ENCODE measurements at regions not wholly inside any gene's neighbourhood (a gene's known extent, or its start where the extent isn't known, plus 50 kb on each side); places are given as distances from the start of the nearest gene placed in this dataset.

DNA sequence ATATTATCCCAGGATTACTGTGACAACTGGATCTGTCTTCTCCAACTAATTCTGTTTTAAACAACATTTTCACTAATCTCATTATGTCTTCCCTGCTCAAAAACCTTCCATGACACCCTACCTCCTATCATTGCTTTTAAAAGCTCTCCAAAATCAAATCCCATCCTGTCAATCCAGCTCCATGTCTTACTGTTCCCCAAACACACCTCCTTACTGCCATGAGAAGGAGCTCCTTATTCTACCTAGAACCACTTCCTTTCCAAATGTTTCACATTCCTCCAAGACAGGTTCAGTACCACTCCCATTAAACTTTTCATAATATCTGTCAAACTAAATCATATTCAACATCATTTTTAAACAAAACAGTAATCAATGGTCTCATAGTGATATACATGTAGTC, 66.9 kb upstream of the WDR17 start:
- no peak for ATAC-seq
- Histone ChIP-seq H3K9me3 (ENCODE audit: control insufficient read depth in 1 of 2, insufficient read depth in 1 of 2, low read depth in 1 of 2, low read length in 2 of 2) (no peaks in the 10 kb centered on the region), H3K36me3 (ENCODE audit: control insufficient read depth in 1 of 2, insufficient read depth in 2 of 2, low read length in 2 of 2) (no peaks in the 10 kb centered on the region), H3K27me3 (ENCODE audit: insufficient read depth, low read length) (no peaks in the 10 kb centered on the region), H3K4me1 (ENCODE audit: control insufficient read depth in 1 of 2, insufficient read depth in 2 of 2, low read length in 2 of 2) (peaks cover 0 to 13% of the 10 kb centered on the region in 2 experiments; a peak in 2 of 4 replicates), H2AFZ (ENCODE audit: low read depth, low read length, poor library complexity, severe bottlenecking) (peak overlapping the region; percentile 49), H4K20me1 (ENCODE audit: insufficient read depth) (no peaks in the 10 kb centered on the region), H3K27ac (ENCODE audit: low read depth, low read length) (no peak overlapping the region), H3K9ac (ENCODE audit: low read length) (no peak overlapping the region), H3K4me2 (ENCODE audit: low read length) (no peak overlapping the region), H3K9me2 (ENCODE audit: insufficient read depth) (no peaks in the 10 kb centered on the region), H3K4me3 (replicated peaks in 1 of 2; ENCODE audit: low read depth in 1 of 2, low read length in 2 of 2) (no peak overlapping the region), H3K79me2 (ENCODE audit: insufficient read depth, low read length) (no peaks in the 10 kb centered on the region)
- DNase-seq (ENCODE audit: low read depth, low spot score) = peak; percentile 47
- TF ChIP-seq SP1 (IDR thresholded peaks at IDR 0.05; ENCODE audit: low read depth) (peak; percentile 53), FOSL1 (IDR thresholded peaks at IDR 0.05; ENCODE audit: low read depth) (no peak), YY1 (IDR thresholded peaks at IDR 0.05; ENCODE audit: extremely low read depth, insufficient replicate concordance, low read depth, low read length) (no peak), EZH2phosphoT487 (IDR thresholded peaks at IDR 0.05; ENCODE audit: borderline replicate concordance) (no peak)
- TF ChIP-seq, protein P1, sequence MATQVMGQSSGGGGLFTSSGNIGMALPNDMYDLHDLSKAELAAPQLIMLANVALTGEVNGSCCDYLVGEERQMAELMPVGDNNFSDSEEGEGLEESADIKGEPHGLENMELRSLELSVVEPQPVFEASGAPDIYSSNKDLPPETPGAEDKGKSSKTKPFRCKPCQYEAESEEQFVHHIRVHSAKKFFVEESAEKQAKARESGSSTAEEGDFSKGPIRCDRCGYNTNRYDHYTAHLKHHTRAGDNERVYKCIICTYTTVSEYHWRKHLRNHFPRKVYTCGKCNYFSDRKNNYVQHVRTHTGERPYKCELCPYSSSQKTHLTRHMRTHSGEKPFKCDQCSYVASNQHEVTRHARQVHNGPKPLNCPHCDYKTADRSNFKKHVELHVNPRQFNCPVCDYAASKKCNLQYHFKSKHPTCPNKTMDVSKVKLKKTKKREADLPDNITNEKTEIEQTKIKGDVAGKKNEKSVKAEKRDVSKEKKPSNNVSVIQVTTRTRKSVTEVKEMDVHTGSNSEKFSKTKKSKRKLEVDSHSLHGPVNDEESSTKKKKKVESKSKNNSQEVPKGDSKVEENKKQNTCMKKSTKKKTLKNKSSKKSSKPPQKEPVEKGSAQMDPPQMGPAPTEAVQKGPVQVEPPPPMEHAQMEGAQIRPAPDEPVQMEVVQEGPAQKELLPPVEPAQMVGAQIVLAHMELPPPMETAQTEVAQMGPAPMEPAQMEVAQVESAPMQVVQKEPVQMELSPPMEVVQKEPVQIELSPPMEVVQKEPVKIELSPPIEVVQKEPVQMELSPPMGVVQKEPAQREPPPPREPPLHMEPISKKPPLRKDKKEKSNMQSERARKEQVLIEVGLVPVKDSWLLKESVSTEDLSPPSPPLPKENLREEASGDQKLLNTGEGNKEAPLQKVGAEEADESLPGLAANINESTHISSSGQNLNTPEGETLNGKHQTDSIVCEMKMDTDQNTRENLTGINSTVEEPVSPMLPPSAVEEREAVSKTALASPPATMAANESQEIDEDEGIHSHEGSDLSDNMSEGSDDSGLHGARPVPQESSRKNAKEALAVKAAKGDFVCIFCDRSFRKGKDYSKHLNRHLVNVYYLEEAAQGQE (IDR thresholded peaks at IDR 0.05; ENCODE audit: low read depth) = no peak
- TF ChIP-seq, protein P2, sequence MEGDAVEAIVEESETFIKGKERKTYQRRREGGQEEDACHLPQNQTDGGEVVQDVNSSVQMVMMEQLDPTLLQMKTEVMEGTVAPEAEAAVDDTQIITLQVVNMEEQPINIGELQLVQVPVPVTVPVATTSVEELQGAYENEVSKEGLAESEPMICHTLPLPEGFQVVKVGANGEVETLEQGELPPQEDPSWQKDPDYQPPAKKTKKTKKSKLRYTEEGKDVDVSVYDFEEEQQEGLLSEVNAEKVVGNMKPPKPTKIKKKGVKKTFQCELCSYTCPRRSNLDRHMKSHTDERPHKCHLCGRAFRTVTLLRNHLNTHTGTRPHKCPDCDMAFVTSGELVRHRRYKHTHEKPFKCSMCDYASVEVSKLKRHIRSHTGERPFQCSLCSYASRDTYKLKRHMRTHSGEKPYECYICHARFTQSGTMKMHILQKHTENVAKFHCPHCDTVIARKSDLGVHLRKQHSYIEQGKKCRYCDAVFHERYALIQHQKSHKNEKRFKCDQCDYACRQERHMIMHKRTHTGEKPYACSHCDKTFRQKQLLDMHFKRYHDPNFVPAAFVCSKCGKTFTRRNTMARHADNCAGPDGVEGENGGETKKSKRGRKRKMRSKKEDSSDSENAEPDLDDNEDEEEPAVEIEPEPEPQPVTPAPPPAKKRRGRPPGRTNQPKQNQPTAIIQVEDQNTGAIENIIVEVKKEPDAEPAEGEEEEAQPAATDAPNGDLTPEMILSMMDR (IDR thresholded peaks at IDR 0.05 in 2 of 3, conservative IDR thresholded peaks at IDR 0.05 in 1 of 3; ENCODE audit: borderline replicate concordance in 1 of 3, insufficient read depth in 1 of 3, low read depth in 2 of 3, low read length in 2 of 3) = no peak
- ChIA-PET CTCF (no interaction called here), POLR2A (no interaction called here), RAD21 (ENCODE audit: low non-redundant PET in 1 of 2, low total read pairs in 2 of 2, uncharacterized antibody in 2 of 2, unreplicated experiment in 2 of 2) (no interaction called here)
- BruUV-seq (replicated peaks) = no TSS peak
- intact Hi-C loops (cut with micrococcal nuclease) = no loop called here
